ENCODE measurements at regions not wholly inside any gene's neighbourhood (a gene's known extent, or its start where the extent isn't known, plus 50 kb on each side); places are given as distances from the start of the nearest gene placed in this dataset.

GRCh38 chr16:58843675-58844074 is 109.6 kb upstream of the GOT2 start:
- TF ChIP-seq POLR2A (IDR thresholded peaks at IDR 0.05) (no peak), CTCF (IDR thresholded peaks at IDR 0.05) (no peak), POLR2AphosphoS5 (IDR thresholded peaks at IDR 0.05) (no peak), EP300 (IDR thresholded peaks at IDR 0.05) (no peak)

All from stomach (tissue), 4 donors.